ENCODE measurements at regions not wholly inside any gene's neighbourhood (a gene's known extent, or its start where the extent isn't known, plus 50 kb on each side); places are given as distances from the start of the nearest gene placed in this dataset.
A peak's percentile ranks its signal among the peaks of the same experiment; 100 is the strongest.

- peak; percentile 70 for DNase-seq (ENCODE audit: low read depth)
These were observed 207.0 kb downstream of the THBS2 start for GRCh38 chr6:169046483-169047192.

GRCh38 chr6:169046021-169046420 is 207.6 kb downstream of the THBS2 start:
- DNase-seq (ENCODE audit: low read depth): no peak

GRCh38 chr6:169045486-169045885 is 208.2 kb downstream of the THBS2 start:
- DNase-seq (ENCODE audit: low read depth): no peak

DNA sequence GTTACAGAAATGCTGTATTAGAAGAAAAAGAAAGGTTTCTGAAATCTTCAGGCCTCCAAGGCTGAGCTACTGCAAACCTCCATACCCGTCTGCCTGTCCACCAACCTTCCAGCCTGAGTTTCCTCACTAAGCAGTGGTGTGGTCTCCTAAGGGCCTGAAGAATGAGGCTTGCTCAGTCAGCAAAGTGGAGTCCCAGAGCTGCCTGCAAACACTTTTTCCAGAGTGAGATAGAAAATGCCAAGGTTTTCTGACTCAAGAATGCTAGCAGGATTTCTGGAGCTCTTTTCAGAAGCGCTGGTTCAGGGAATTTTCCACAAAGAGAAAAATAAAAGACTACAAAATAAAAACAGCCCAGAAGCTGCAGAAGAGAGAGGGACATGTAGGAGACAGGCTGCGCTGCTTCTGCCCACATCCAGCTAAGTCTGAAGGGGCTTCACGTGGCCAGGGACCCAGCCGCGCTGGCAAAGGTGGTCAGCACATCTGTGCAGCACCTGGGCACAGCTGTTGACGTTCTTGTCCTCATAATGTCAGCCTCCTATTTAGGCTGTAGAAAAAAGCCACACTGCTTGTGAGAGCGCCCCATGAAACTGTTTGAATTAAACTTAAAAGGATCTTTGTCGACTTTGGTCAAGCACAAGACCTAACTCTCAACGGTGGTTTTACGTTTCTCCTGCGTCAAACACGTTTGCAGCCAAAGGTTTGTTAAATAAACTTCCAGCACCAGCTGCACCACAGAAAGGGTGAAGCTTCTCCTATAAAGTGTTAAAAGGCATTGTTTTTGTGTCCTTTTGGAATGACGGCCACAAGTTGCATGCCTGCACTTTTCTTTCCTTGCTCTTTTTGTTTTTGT is 209.0 kb downstream of the THBS2 start:
- DNase-seq (ENCODE audit: low read depth): no peak

GRCh38 chr6:169042061-169042460 is 211.6 kb downstream of the THBS2 start:
- DNase-seq (ENCODE audit: low read depth): no peak

DNA sequence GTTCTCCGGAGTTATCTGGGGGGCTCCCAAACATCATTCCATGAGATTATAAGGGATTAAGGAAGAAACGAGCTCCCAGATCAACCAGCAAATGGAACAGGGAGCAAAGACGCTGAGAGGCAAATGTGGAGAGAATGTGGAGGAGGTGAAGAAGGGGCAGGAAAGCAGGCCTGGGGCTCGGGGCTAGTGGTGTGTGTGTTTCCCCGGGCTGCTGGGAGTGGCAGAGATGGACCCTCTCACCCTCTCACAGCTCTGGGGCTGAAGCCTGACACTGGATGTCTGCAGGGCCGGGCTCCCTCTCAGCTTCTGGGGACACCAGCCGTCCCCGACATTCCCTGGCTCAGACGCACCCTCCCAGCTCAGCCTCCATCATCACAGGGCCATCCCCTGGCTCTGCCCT is 212.6 kb downstream of the THBS2 start:
- no peak for DNase-seq (ENCODE audit: low read depth)

DNA sequence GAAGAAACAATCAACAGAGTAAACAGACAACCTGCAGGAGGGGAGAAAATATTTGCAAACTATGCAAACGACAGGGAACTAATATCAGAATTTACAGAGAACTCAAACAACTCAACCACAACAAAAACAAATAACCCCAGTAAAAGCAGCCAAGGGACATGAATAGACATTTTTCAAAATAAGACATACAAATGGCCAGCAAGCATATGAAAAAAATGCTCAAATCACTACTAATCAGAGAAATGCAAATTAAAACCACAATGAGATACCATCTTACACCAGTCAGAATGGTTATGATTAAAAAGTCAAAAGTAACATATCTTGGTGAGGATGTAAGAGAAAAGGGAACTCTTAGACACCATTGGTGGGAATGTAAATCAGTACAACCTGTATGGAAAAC is 215.0 kb downstream of the THBS2 start:
- DNase-seq (ENCODE audit: low read depth): no peak

DNA sequence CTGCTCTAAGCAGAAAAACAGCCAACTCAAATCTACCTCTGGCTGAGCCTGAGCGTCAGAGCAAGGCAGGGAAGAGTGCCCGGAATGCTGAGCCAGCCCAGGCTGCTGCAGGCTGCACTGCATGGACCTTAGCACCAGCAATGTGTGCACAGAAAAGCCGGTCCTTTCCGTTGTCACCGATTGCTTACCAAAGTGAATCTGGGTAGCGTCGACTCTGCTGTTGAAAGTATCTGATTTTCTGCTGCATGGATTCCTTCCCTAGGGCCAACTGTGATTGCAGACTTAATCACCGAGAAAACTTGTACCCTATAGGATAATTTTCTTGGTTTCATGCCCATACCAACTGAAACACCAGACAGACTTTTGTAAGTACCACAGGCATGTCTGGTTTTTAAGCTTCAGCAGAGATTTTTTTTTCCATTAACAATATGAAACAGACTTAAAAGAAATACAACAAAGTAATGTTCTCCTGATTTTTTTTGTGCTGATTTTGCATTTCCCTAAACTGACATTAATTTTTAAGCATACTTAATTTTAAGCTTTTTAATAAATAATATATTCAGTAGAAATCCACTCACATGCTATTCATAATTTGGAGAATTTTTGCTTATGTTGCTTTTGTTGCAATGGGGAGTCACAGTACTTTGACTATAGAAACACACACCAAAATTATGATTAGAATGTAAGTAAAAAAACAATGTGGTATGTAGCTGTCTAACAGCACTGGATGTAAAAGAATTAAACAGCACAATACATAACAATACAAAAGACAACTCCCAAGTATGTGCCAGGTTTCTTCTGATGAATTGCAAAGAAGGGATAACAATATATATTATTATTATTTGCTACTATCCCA is 218.0 kb downstream of the THBS2 start:
- DNase-seq (ENCODE audit: low read depth): peak; percentile 56

GRCh38 chr6:169034516-169035167 is 219.0 kb downstream of the THBS2 start:
- DNase-seq (ENCODE audit: low read depth): peak; percentile 50

GRCh38 chr6:169029861-169030260 is 223.8 kb downstream of the THBS2 start:
- DNase-seq (ENCODE audit: low read depth): no peak

DNA sequence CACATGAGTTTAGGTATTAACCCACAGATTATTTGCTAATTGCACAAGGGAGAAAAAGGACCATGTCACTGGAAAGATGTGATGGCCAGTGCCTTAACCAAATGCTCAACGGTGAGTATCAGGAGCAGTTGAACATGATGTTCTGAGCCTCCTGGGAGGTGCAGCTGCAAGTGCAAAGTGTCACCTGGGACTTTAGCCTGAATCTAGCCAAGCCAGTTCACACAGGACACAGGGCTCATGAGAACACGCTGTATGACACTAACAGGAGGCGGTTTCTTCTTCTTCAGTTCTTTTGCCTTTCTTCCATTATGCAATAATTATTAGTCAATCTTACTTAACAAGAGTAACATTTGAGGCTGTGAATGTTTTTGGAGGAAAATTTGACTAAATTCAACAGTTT is 225.3 kb downstream of the THBS2 start:
- DNase-seq (ENCODE audit: low read depth): no peak

- no peak for DNase-seq (ENCODE audit: low read depth)
These were observed 227.5 kb downstream of the THBS2 start for GRCh38 chr6:169026175-169026574.

- no peak for DNase-seq (ENCODE audit: low read depth)
These were observed 229.5 kb downstream of the THBS2 start for GRCh38 chr6:169024047-169024660.

DNA sequence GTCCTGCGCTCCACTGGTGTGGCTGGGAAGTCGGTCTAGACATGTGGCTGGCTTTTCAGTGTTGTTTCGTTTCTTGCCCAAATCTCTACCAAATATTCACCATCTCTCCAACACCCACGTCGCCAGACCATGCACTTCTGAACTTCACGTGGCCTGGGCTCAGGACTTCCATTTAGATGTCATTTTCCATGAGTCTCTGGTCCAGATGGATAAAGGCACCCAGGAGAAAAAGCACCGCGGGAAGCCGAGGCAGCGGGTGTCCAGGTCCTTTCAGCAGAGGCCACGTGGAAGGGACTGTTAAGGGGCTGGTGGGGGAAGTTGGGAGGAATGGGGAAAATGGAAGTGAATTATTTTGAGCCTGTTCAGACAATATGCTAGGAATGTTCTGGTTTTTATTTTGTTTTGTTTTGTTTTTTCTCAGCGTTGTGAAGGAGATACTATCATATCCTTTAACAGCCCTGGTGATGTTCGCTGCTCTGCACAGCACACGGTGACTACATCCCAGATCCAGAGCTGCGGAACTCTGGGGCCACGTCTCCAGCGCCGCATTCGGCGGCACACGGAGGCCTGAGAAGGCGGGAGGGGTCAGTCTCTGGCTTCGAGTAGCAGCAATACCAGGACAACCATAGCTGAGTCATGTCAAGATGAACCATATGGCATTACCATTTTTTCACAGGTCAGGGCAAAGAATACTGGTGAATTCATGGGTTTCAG is 230.3 kb downstream of the THBS2 start:
- DNase-seq (ENCODE audit: low read depth): no peak

- DNase-seq (ENCODE audit: low read depth): no peak
These were observed 231.6 kb downstream of the THBS2 start for GRCh38 chr6:169022079-169022478.

DNA sequence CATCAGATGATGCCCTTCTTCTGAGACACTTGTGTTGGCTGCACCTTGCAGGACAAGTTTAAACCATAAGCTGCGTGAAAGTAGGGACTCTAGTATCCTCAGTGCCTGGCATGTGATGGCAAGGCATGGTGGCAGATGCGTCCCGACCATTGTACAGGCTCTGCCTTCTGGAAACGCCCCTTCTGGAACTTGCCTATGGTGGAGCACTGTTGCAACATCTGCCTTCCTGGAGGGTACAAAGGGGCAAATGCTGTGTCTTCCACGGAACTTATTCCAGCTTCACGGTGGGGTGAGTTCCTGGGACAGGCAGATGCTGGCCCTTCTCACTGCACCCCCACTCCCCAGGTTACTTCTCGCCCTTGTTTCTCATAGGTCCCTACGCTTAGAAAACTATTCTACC is 232.8 kb downstream of the THBS2 start:
- no peak for DNase-seq (ENCODE audit: low read depth)

- DNase-seq (ENCODE audit: low read depth): no peak
These were observed 233.7 kb downstream of the THBS2 start for GRCh38 chr6:169019727-169020491.

DNA sequence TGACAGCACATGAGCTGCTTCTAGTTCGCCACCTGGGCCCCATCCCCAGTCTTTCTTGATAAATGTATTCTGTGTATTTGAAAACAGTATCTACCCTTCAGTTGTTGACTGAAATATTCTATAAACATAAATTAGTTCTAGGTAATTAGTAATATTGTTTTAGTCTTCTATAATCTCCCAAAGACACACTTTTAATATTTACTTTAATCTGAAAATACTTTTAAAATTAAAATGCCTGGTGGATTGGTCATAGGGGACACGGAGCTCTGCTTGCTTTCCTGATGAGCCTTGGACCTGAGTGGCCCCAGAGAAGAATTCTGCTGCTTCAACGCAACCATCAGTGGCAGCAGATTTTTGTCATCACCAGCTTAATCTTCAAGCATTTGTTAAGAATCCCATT is 234.5 kb downstream of the THBS2 start:
- no peak for DNase-seq (ENCODE audit: low read depth)

DNA sequence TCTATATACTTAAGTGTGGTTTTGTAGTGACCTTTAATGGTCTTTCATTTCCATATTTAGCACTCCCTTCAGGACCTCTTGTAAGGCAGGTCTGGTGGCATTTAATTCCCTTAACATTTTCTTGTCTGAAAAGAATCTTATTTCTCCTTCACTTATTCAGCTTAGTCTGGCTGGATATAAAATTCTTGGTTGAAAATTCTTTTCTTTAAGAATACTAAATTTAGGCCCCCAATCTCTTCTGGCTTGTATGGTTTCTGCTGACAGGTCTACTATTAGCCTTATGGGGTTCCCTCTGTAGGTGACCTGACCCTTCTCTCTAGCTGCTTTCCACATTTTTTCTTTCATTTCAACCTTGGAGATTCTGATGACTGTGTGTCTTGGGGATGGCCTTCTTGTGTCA is 236.9 kb downstream of the THBS2 start:
- no peak for DNase-seq (ENCODE audit: low read depth)

All from GM04503 (cell line).